IMR-90 (cell line): ENCODE measurements at regions not wholly inside any gene's neighbourhood (a gene's known extent, or its start where the extent isn't known, plus 50 kb on each side); places are given as distances from the start of the nearest gene placed in this dataset.
A peak's percentile ranks its signal among the peaks of the same experiment; 100 is the strongest.

Experiments
- ATAC-seq: fragments of 200-7000 bp; cut with Tn5 transposase; 2 replicates; pipeline ENCODE4 v1.9.1; 2020; ENCODE audit warnings: low read depth, mild to moderate bottlenecking, moderate library complexity
- BruUV-seq: library from RNA; stranded (reverse); fragments of 400-500 nt; replicated peaks from 2 replicates; lab custom pipeline; 2021; lab: Mats Ljungman, UMichigan
- CTCF ChIA-PET: fragments of 300-600 bp; formaldehyde crosslinking; extraction: SDS; loops from one replicate; lab custom pipeline; 2021; ENCODE audit warnings: antibody characterized with exemption; lab: Yijun Ruan, JAX
- POLR2A ChIA-PET: fragments of 300-600 bp; sonication (Branson Sonifier 250); formaldehyde crosslinking; loops from one replicate; lab custom pipeline; 2022; ENCODE audit warnings: antibody characterized with exemption; ENCODE audit not compliant: unreplicated experiment; lab: Charles Lee
- DNase-seq: peaks from one replicate; pipeline ENCODE4 v3.0.0; 2013
- H2AFZ ChIP-seq: replicated peaks from 2 replicates; pipeline ENCODE3; 2013; ENCODE audit warnings: low read length, mild to moderate bottlenecking; ENCODE audit not compliant: poor library complexity
- H2AK5ac ChIP-seq: 2 replicates; pipeline ENCODE4 v1.6.1; 2013; ENCODE audit warnings: low read depth, low read length, inconsistent platforms
- H2AK9ac ChIP-seq: replicated peaks from 2 replicates; pipeline ENCODE3; 2013; ENCODE audit warnings: mild to moderate bottlenecking, low read depth, low read length, moderate library complexity; ENCODE audit not compliant: poor library complexity
- H2BK120ac ChIP-seq: 2 replicates; pipeline ENCODE4 v1.6.1; 2013; ENCODE audit warnings: low read depth, low read length, inconsistent platforms
- H2BK15ac ChIP-seq: 3 replicates; pipeline ENCODE4 v1.6.1; 2013; ENCODE audit warnings: low read depth, low read length, inconsistent platforms
- H2BK20ac ChIP-seq: 2 replicates; pipeline ENCODE4 v1.6.1; 2013; ENCODE audit warnings: low read depth, mild to moderate bottlenecking, inconsistent platforms, low read length, moderate library complexity
- H2BK5ac ChIP-seq: 2 replicates; pipeline ENCODE4 v1.6.1; 2013; ENCODE audit warnings: mild to moderate bottlenecking, low read depth, low read length, inconsistent platforms; ENCODE audit not compliant: poor library complexity, severe bottlenecking
- H3K14ac ChIP-seq: replicated peaks from 2 replicates; pipeline ENCODE4 v1.6.1; 2013; ENCODE audit warnings: low read depth, low read length, inconsistent platforms
- H3K18ac ChIP-seq: 2 replicates; pipeline ENCODE4 v1.6.1; 2013; ENCODE audit warnings: low read depth, low read length, control low read depth
- H3K23ac ChIP-seq: 2 replicates; pipeline ENCODE4 v1.6.1; 2013; ENCODE audit warnings: low read depth, low read length, inconsistent platforms
- H3K27ac ChIP-seq: 2 replicates; pipeline ENCODE4 v1.5.1; 2013; ENCODE audit warnings: mild to moderate bottlenecking, control low read depth, low read length; ENCODE audit not compliant: insufficient read depth
- H3K27me3 ChIP-seq: 2 replicates; pipeline ENCODE4 v1.6.1; 2013; ENCODE audit warnings: low read length; ENCODE audit not compliant: control insufficient read depth, insufficient read depth
- H3K36me3 ChIP-seq: 2 replicates; pipeline ENCODE4 v1.6.1; 2013; ENCODE audit warnings: low read length, mixed read lengths; ENCODE audit not compliant: control insufficient read depth, insufficient read depth
- H3K4ac ChIP-seq: 2 replicates; pipeline ENCODE4 v1.6.1; 2013; ENCODE audit warnings: low read depth, low read length, inconsistent platforms
- H3K4me1 ChIP-seq: 2 replicates; pipeline ENCODE4 v1.6.1; 2013; ENCODE audit warnings: low read length, mixed read lengths; ENCODE audit not compliant: control insufficient read depth, insufficient read depth
- H3K4me2 ChIP-seq: 2 replicates; pipeline ENCODE4 v1.6.1; 2013; ENCODE audit warnings: low read depth, mild to moderate bottlenecking, control low read depth, low read length, moderate library complexity
- H3K4me3 ChIP-seq: 2 replicates; pipeline ENCODE4 v1.5.1; 2013; ENCODE audit warnings: low read depth, mild to moderate bottlenecking, control low read depth, low read length, moderate library complexity; ENCODE audit not compliant: insufficient read depth
- H3K56ac ChIP-seq: 2 replicates; pipeline ENCODE4 v1.6.1; 2013; ENCODE audit warnings: low read length, inconsistent platforms; ENCODE audit not compliant: insufficient read depth; ENCODE audit errors: extremely low read depth
- H3K79me1 ChIP-seq, 2 experiments: 2 replicates each; pipeline ENCODE4 v1.6.1; 2013; ENCODE audit warnings: low read length in 2 of 2, inconsistent platforms in 1 of 2, low read depth in 1 of 2
- H3K9ac ChIP-seq: 2 replicates; pipeline ENCODE4 v1.6.1; 2013; ENCODE audit warnings: low read depth, low read length, control low read depth
- H3K9me1 ChIP-seq: 2 replicates; pipeline ENCODE4 v1.6.1; 2013; ENCODE audit warnings: low read length, inconsistent platforms; ENCODE audit not compliant: insufficient read depth
- H3K9me3 ChIP-seq: 2 replicates; pipeline ENCODE4 v1.6.1; 2013; ENCODE audit warnings: low read length; ENCODE audit not compliant: control insufficient read depth, insufficient read depth
- H4K20me1 ChIP-seq: 2 replicates; pipeline ENCODE4 v1.6.1; 2013; ENCODE audit warnings: low read length, inconsistent platforms; ENCODE audit not compliant: insufficient read depth
- H4K5ac ChIP-seq: 2 replicates; pipeline ENCODE4 v1.6.1; 2013; ENCODE audit warnings: mild to moderate bottlenecking, low read depth, low read length, control low read depth
- H4K8ac ChIP-seq, 2 experiments: 2 replicates each; pipeline ENCODE4 v1.6.1; 2013; ENCODE audit warnings: low read depth in 2 of 2, low read length in 2 of 2, control low read depth in 1 of 2, inconsistent platforms in 1 of 2
- H4K91ac ChIP-seq: 2 replicates; pipeline ENCODE4 v1.6.1; 2013; ENCODE audit warnings: low read depth, low read length, inconsistent platforms; ENCODE audit not compliant: insufficient read depth
- CTCF ChIP-seq: conservative IDR thresholded peaks from 2 replicates; pipeline ENCODE4 v1.5.1; 2012; ENCODE audit warnings: mild to moderate bottlenecking, low read depth, low read length, improper control_type of control experiment
- RAD21 ChIP-seq: IDR thresholded peaks from 2 replicates; pipeline ENCODE4 v1.6.1; 2012; ENCODE audit warnings: low read length, improper control_type of control experiment
- RCOR1 ChIP-seq: IDR thresholded peaks from 2 replicates; pipeline ENCODE4 v1.6.1; 2012; ENCODE audit warnings: mild to moderate bottlenecking, low read length, improper control_type of control experiment; ENCODE audit not compliant: insufficient replicate concordance
- SMC3 ChIP-seq: fragments of 150-350 bp; IDR thresholded peaks from 2 replicates; pipeline ENCODE4 v1.6.1; 2016; ENCODE audit warnings: low read depth, mild to moderate bottlenecking, antibody characterized with exemption, low read length, moderate library complexity
- WGBS, 2 experiments: methylation state at CpG; one replicate each; pipeline versions ENCODE4 v1.1.5 to v1.1.7; 2013; ENCODE audit warnings: missing lambda C conversion rate in 2 of 2; ENCODE audit not compliant: insufficient read length in 1 of 2; ENCODE audit errors: extremely low coverage in 2 of 2; 5-methylcytosine and 5-hydroxymethylcytosine counted together
- dilution Hi-C: fragments of 300-500 bp; cut with HindIII; formaldehyde crosslinking; loops from one replicate; pipeline ENCODE4 v1.14.3; 2018; ENCODE audit warnings: low sequenced_read_pairs; ENCODE audit not compliant: unreplicated experiment
- in situ Hi-C: fragments of 300-500 bp; cut with MboI; formaldehyde crosslinking; loops from 3 replicates; pipeline ENCODE4 v1.14.3; 2019; ENCODE audit warnings: low sequenced_read_pairs, inconsistent platforms, mixed read lengths
- intact Hi-C: fragments of 100-400 bp; cut with micrococcal nuclease; formaldehyde crosslinking; loops from 2 replicates; pipeline ENCODE4 v1.10.0; 2022

GRCh38 chr17:68794636-68795434, 160.4 kb downstream of the ABCA8 start:
- no peaks in the 10 kb centered on the region for H3K9me3 ChIP-seq
- no CpG with 5 or more reads among the region's 5 CpGs for WGBS, 2 experiments
- no peak overlapping the region for H2AK9ac ChIP-seq
- POLR2A ChIA-PET: no interaction called here
- TF ChIP-seq RAD21 (peak; percentile 23; the same call in 1 of the 2 replicates), RCOR1 (no peak), SMC3 (0 out of 2 replicates have a peak, but pooled peaks have one; percentile 28), CTCF (peak; percentile 52)
- peaks cover 10% of the 10 kb centered on the region; the same call in 1 of the 2 replicates for H3K9me1 ChIP-seq
- peak; percentile 60 for DNase-seq
- no peak overlapping the region for H3K4me3 ChIP-seq
- peak overlapping the region; percentile 60 for H4K91ac ChIP-seq
- H3K36me3 ChIP-seq: no peaks in the 10 kb centered on the region
- peak overlapping the region; percentile 86 for H4K5ac ChIP-seq
- H3K14ac ChIP-seq: peak overlapping the region; percentile 59
- peak overlapping the region; percentile 86 to 88 for H4K8ac ChIP-seq
- CTCF ChIA-PET: interaction anchor here (0.6 to 1.1 kb wide), 7 partner anchors 18 to 181 kb away, joined by 3 to 4 read pairs (median 3); no protein-coding TSS in a partner anchor
- no peak overlapping the region; the same call in 1 of the 2 replicates for H3K23ac ChIP-seq
- no peak overlapping the region; the same call in 1 of the 2 replicates for H3K4me2 ChIP-seq
- H3K56ac ChIP-seq: peak overlapping the region; percentile 63
- no peaks in the 10 kb centered on the region for H4K20me1 ChIP-seq
- intact Hi-C loops (loop anchor here (1.0 to 5.0 kb wide), 2 partner anchors 112 to 177 kb away; no protein-coding TSS in a partner anchor), dilution Hi-C loops (no loop called here), in situ Hi-C loops (loop anchor here (25.0 kb wide), 1 partner anchor 692 kb away; no protein-coding TSS in a partner anchor)
- H2BK5ac ChIP-seq: peak overlapping the region; percentile 80
- H3K27me3 ChIP-seq: no peaks in the 10 kb centered on the region
- H2BK20ac ChIP-seq: peak overlapping the region; percentile 62; the same call in 1 of the 2 replicates
- H3K79me1 ChIP-seq: no peaks in the 10 kb centered on the region
- H3K18ac ChIP-seq: peak overlapping the region; percentile 93
- H2BK120ac ChIP-seq: peak overlapping the region; percentile 81
- H3K4ac ChIP-seq: peak overlapping the region; percentile 91
- H2BK15ac ChIP-seq: peak overlapping the region; percentile 88; the same call in 1 of the 3 replicates
- H2AK5ac ChIP-seq: peak overlapping the region; percentile 63; the same call in 1 of the 2 replicates
- no TSS peak for BruUV-seq
- peak overlapping the region; percentile 85 for H3K27ac ChIP-seq
- H3K4me1 ChIP-seq: peaks cover 13% of the 10 kb centered on the region
- peak; percentile 68 for ATAC-seq
- H2AFZ ChIP-seq: no peak overlapping the region
- H3K9ac ChIP-seq: peak overlapping the region; percentile 40; the same call in 1 of the 2 replicates
